ENCODE measurements at regions not wholly inside any gene's neighbourhood (a gene's known extent, or its start where the extent isn't known, plus 50 kb on each side); places are given as distances from the start of the nearest gene placed in this dataset.

- SMC1A ChIA-PET (ENCODE audit: uncharacterized antibody, unreplicated experiment) = no interaction called here
- RAD21 ChIA-PET (ENCODE audit: unreplicated experiment) = no interaction called here
- Histone ChIP-seq H3K27me3 (replicated peaks in 1 of 2; ENCODE audit: control insufficient read depth in 2 of 2, insufficient read depth in 2 of 2, low read length in 1 of 2) (no peaks in the 10 kb centered on the region), H2AFZ (ENCODE audit: control insufficient read depth, low read depth, low read length) (no peak overlapping the region), H3K36me3 (ENCODE audit: control insufficient read depth in 2 of 2, insufficient read depth in 2 of 2, low read length in 1 of 2) (no peaks in the 10 kb centered on the region), H3K4me2 (ENCODE audit: control insufficient read depth, insufficient read depth) (no peak overlapping the region), H3K9ac (ENCODE audit: control insufficient read depth, insufficient read depth, low read length) (no peak overlapping the region), H3K4me1 (ENCODE audit: control insufficient read depth, insufficient read depth, low read length) (no peaks in the 10 kb centered on the region), H3K79me2 (ENCODE audit: control insufficient read depth, insufficient read depth, low read length) (no peaks in the 10 kb centered on the region), H3K27ac (ENCODE audit: control insufficient read depth, insufficient read depth) (no peak overlapping the region), H3K4me3 (no peak overlapping the region), H4K20me1 (ENCODE audit: control insufficient read depth, insufficient read depth) (no peaks in the 10 kb centered on the region), H3K9me3 (replicated peaks; ENCODE audit: control insufficient read depth, insufficient read depth, low read length) (no peaks in the 10 kb centered on the region)
- WGBS (ENCODE audit: insufficient coverage, insufficient replicate concordance, low lambda C conversion rate, missing lambda C conversion rate) = 17% methylated on average over 2 of the region's 2 CpGs
- BruUV-seq (replicated peaks) = no TSS peak
- in situ Hi-C loops (cut with MboI) (no loop called here), intact Hi-C loops (cut with micrococcal nuclease; ENCODE audit: unreplicated experiment) (no loop called here)
- FAIRE-seq = no peak
- no peak for DNase-seq (ENCODE audit: low read depth, low spot score)
- POLR2A ChIA-PET = no interaction called here
- CTCF ChIA-PET = no interaction called here
- TF ChIP-seq JUNB (IDR thresholded peaks at IDR 0.05) (no peak), YY1 (IDR thresholded peaks at IDR 0.05; ENCODE audit: low read depth, low read length) (no peak), NFYB (IDR thresholded peaks at IDR 0.05; ENCODE audit: insufficient read depth, low read depth, low read length) (no peak)
- ATAC-seq = no peak
Measured at GRCh38 chr6:114939630-114940029, 596.8 kb upstream of the HS3ST5 start.

GRCh38 chr6:114936080-114936479 lies 593.3 kb upstream of the HS3ST5 start:
- FAIRE-seq = no peak
- 18% methylated on average over 1 of the region's 1 CpG for WGBS (ENCODE audit: insufficient coverage, insufficient replicate concordance, low lambda C conversion rate, missing lambda C conversion rate)
- no peak overlapping the region for H3K27ac ChIP-seq (ENCODE audit: control insufficient read depth, insufficient read depth)
- H3K4me1 ChIP-seq (ENCODE audit: control insufficient read depth, insufficient read depth, low read length) = no peaks in the 10 kb centered on the region
- H4K20me1 ChIP-seq (ENCODE audit: control insufficient read depth, insufficient read depth) = no peaks in the 10 kb centered on the region
- CTCF ChIA-PET = no interaction called here
- no TSS peak for BruUV-seq (replicated peaks)
- no peak overlapping the region for H3K4me2 ChIP-seq (ENCODE audit: control insufficient read depth, insufficient read depth)
- RAD21 ChIA-PET (ENCODE audit: unreplicated experiment) = no interaction called here
- POLR2A ChIA-PET = no interaction called here
- in situ Hi-C loops (cut with MboI) = no loop called here
- H3K36me3 ChIP-seq (ENCODE audit: control insufficient read depth in 2 of 2, insufficient read depth in 2 of 2, low read length in 1 of 2) = no peaks in the 10 kb centered on the region
- H3K9ac ChIP-seq (ENCODE audit: control insufficient read depth, insufficient read depth, low read length) = no peak overlapping the region
- H3K4me3 ChIP-seq = no peak overlapping the region
- intact Hi-C loops (cut with micrococcal nuclease; ENCODE audit: unreplicated experiment) = no loop called here
- H3K79me2 ChIP-seq (ENCODE audit: control insufficient read depth, insufficient read depth, low read length) = no peaks in the 10 kb centered on the region
- no peak for ATAC-seq
- no peak for DNase-seq (ENCODE audit: low read depth, low spot score)
- H2AFZ ChIP-seq (ENCODE audit: control insufficient read depth, low read depth, low read length) = no peak overlapping the region
- SMC1A ChIA-PET (ENCODE audit: uncharacterized antibody, unreplicated experiment) = interaction anchor here (0.6 kb wide), 1 partner anchor 376 kb away, joined by 3 read pairs; no protein-coding TSS in a partner anchor
- H3K9me3 ChIP-seq (replicated peaks; ENCODE audit: control insufficient read depth, insufficient read depth, low read length) = no peaks in the 10 kb centered on the region
- H3K27me3 ChIP-seq (replicated peaks in 1 of 2; ENCODE audit: control insufficient read depth in 2 of 2, insufficient read depth in 2 of 2, low read length in 1 of 2) = no peaks in the 10 kb centered on the region
- TF ChIP-seq MTA2 (IDR thresholded peaks at IDR 0.05; ENCODE audit: low read depth) = no peak
- TF ChIP-seq ZNF274 (IDR thresholded peaks at IDR 0.05; ENCODE audit: insufficient read depth, insufficient read length) = no peak
- no peak for TF ChIP-seq MYC (IDR thresholded peaks at IDR 0.05; ENCODE audit: insufficient read depth, insufficient read length, insufficient replicate concordance, low read length, severe bottlenecking)
- TF ChIP-seq, protein P1, sequence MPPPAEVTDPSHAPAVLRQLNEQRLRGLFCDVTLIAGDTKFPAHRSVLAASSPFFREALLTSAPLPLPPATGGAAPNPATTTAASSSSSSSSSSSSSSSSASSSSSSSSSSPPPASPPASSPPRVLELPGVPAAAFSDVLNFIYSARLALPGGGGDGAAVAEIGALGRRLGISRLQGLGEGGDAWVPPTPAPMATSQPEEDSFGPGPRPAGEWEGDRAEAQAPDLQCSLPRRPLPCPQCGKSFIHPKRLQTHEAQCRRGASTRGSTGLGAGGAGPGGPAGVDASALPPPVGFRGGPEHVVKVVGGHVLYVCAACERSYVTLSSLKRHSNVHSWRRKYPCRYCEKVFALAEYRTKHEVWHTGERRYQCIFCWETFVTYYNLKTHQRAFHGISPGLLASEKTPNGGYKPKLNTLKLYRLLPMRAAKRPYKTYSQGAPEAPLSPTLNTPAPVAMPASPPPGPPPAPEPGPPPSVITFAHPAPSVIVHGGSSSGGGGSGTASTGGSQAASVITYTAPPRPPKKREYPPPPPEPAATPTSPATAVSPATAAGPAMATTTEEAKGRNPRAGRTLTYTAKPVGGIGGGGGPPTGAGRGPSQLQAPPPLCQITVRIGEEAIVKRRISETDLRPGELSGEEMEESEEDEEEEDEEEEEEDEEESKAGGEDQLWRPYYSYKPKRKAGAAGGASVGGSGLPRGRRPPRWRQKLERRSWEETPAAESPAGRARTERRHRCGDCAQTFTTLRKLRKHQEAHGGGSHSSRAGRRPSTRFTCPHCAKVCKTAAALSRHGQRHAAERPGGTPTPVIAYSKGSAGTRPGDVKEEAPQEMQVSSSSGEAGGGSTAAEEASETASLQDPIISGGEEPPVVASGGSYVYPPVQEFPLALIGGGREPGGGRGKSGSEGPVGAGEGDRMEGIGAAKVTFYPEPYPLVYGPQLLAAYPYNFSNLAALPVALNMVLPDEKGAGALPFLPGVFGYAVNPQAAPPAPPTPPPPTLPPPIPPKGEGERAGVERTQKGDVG (CRISPR knock-in tag; IDR thresholded peaks at IDR 0.05) = no peak
- no peak for TF ChIP-seq KLF5 (IDR thresholded peaks at IDR 0.05; ENCODE audit: partially characterized antibody)
- TF ChIP-seq, protein P2, sequence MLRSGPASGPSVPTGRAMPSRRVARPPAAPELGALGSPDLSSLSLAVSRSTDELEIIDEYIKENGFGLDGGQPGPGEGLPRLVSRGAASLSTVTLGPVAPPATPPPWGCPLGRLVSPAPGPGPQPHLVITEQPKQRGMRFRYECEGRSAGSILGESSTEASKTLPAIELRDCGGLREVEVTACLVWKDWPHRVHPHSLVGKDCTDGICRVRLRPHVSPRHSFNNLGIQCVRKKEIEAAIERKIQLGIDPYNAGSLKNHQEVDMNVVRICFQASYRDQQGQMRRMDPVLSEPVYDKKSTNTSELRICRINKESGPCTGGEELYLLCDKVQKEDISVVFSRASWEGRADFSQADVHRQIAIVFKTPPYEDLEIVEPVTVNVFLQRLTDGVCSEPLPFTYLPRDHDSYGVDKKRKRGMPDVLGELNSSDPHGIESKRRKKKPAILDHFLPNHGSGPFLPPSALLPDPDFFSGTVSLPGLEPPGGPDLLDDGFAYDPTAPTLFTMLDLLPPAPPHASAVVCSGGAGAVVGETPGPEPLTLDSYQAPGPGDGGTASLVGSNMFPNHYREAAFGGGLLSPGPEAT (IDR thresholded peaks at IDR 0.05; ENCODE audit: low read depth) = no peak
- TF ChIP-seq KAT2A (conservative IDR thresholded peaks at IDR 0.05; ENCODE audit: control insufficient read depth, low read depth, low read length) = no peak
- no peak for TF ChIP-seq NFYA (IDR thresholded peaks at IDR 0.05; ENCODE audit: borderline replicate concordance, low read depth, low read length)
- no peak for TF ChIP-seq STAT3 (IDR thresholded peaks at IDR 0.05; ENCODE audit: low read depth, low read length)
- TF ChIP-seq, protein P3, sequence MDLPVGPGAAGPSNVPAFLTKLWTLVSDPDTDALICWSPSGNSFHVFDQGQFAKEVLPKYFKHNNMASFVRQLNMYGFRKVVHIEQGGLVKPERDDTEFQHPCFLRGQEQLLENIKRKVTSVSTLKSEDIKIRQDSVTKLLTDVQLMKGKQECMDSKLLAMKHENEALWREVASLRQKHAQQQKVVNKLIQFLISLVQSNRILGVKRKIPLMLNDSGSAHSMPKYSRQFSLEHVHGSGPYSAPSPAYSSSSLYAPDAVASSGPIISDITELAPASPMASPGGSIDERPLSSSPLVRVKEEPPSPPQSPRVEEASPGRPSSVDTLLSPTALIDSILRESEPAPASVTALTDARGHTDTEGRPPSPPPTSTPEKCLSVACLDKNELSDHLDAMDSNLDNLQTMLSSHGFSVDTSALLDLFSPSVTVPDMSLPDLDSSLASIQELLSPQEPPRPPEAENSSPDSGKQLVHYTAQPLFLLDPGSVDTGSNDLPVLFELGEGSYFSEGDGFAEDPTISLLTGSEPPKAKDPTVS (IDR thresholded peaks at IDR 0.05; ENCODE audit: low read depth, low read length) = no peak
